GM18867 (cell line): ENCODE measurements at regions not wholly inside any gene's neighbourhood (a gene's known extent, or its start where the extent isn't known, plus 50 kb on each side); places are given as distances from the start of the nearest gene placed in this dataset.

ENCODE experiments used
- ATAC-seq: cut with Tn5 transposase; IDR thresholded peaks from one replicate; pipeline ENCODE4 v1.9.1; 2021; ENCODE audit warnings: mild to moderate bottlenecking, moderate library complexity; ENCODE audit not compliant: unreplicated experiment

DNA sequence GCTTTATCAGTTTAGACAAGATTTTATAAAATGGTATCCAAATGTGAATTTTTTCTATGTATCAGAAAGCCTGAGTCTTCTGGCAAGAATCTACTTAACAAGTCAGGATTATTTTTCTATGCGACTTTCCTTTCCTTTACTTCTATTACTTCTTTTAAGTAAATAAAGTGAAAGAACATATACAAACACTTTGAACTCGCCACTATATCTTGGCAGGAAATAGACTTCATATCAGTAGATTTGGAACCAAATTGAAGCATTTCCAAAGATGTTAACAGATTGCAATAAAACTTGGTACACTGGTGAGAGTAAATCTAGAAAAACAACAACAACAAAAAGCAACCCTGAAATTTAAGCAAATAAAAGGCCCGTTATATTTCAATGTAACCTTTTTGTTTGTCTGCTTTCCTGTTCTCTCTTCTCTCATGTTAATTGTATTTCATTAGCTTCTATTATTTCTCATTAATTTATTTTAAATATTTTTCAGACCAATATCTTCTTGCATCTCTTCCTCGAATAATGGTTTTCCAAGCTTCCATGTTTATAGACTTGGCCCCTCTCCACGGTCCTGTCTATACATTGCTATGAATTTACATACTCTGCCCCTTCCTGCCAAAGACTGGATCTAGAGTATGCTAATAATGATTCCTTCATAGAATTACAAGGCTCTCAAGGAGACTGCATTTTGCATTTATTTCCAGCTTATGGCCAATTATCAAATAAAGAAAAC, 843.6 kb downstream of the ADGRL2 start:
- no peak for ATAC-seq

DNA sequence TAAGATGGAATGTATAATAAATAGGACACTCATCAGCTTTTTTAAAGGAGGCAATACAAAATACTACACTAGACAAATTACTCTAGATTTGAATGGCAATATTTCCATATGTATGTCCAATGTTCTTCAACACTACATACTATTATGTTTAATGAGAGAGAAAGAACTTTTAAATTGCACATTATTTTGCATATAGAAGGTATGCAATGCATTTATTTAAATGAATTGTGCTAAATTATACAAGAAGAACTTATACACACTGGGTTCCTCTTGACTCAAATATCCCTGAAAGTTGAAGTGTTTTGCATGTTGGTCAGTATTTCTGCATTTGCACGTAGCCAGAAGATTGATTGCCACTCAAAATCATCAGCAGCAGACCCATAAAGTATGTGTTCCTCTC, 839.6 kb downstream of the ADGRL2 start:
- no peak for ATAC-seq

DNA sequence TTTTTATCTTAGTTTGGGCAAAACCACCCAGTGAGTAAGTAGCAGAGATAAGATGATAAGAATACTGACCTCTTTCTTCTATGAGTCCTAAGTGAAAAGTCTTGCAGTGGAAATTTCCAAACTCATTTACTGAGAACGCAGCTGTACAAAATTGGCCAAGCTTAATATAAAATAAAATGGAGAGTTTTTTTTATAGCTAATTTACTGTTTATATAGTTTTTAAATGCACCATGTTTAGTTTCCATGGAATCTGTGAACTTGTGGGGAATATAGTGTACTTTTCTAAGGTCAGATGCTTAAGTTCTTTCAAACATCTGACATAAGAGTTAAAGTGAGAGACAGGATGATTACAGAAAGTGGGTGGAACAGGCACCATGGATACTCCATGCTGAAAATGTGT, 833.5 kb downstream of the ADGRL2 start:
- ATAC-seq = no peak

DNA sequence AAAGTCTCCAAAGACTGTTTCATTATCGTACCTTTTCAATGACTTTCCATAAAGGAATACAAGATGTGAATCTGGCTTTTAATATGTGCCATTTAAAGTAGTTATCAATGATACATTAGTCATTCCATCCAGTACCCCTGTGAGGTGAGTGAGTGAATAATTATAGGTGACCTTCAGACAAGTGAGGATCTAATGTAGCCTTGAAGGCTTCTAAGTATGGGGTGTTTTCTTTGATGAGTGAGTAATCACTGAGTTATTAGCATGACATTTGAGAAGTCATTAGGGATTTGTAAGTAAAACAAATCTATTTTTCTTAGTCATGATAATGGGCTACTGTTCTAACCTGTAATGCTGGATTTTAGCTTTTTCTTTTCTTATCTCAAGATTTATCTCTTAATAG, 831.4 kb downstream of the ADGRL2 start:
- no peak for ATAC-seq

DNA sequence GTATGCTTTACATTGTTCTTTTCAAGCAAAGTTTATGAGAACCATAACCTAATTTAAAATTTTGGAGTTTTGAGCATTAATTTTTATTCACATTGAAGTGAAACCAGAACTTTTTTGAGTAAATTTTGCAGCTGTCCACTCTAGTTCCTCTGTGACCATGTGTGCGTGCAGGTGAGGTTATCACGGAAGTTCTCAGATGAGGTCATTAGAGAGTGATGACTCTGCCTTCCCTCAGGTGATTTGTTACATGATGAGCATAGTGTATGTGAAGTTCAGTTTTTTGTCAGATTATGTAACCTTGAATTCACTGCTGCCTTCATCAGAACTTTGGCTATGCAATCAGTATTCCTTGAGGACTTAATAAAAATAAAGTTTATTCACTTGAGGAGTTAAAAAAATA, 828.2 kb downstream of the ADGRL2 start:
- ATAC-seq = no peak

DNA sequence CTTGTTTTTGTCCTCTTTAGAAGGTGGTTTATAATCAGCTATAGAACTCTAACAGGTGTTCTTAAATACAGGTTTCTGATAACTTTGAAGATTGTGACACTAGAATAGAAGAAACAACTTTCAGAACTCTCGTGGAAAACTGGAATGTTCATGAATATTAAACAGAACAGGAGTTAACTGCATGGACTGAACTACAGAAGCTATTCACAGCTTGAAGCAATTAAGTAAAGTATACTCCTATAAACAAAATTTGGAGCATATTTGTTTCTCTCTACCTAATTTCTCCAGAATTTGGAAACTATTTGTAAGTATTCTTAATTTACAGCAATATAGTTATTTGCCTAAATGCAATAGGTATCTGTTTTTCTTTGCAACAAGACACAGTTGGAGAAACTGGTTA, 824.8 kb downstream of the ADGRL2 start:
- ATAC-seq = no peak

DNA sequence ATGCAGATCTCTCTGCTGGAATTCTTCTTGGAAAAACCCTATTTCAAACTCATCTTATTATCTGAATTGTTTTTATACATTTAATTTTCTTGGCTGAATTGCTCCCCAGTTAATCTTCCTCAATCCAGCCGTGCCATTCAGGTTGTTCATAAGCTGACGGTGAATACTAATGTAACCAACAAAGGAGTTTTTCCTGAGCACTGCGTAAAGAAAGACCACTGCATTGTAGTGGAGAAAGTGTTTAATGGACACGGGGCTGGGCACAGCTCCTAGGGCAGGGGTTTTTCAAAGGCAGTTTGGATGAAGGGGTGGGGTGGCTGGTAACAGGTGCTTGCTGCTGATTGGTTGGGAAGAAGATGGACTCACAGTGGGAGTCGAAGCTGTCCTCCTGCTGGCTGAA, 820.3 kb downstream of the ADGRL2 start:
- ATAC-seq = no peak

DNA sequence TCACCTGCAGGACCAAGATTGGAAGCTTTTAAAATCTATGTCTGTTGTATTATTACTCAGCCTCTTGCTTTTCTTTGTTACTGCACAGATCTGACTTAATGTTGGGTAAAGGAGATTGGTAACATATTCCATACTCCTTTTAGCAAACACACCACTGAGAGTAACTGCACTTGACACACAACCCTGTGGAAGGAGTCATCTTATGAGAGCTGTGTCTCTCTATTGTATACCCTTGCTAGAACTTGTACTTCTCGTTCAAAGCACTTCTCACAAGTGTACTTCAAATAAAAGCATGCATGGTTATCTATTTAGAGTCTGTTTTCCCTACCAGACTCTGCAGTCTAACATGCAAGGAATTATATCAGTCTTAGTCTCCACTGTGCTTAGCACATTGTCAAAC, 813.4 kb downstream of the ADGRL2 start:
- ATAC-seq = no peak

DNA sequence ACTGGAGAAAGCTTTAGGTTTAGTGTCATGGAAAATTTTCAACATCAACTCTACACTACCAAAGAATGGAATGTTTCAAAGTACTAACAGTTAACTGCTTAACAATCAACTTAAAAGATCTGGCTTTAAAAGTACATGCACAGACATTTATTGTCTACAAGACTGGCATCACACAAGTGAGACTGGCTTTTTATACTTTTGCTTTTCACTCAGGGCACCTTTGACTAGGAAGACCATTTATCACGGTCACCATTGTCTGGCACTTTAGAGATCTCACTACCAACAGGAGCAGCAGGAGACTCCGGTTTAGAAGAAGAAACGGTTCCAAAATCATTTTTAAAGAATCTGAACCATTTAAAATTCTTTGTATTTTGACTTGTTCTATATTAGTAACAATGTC, 812.3 kb downstream of the ADGRL2 start:
- ATAC-seq = no peak

DNA sequence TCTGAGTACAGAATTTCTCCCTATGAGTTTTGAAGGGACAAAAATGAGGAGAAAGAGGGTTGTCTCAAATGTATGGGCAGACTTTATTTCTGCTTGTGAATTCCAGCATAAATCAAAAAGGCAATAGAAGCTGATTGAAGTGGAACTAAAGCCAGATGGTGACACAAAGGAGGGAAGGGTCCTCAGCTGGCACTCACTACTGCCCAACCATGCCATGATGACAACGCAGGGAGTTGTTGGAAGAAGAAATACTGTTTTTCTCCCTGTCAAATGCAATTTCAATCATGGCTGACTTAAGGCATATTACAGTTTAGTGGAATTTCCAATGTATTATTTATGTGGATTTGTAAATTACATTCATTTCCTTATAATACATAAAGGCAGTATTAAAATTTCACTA, 805.8 kb downstream of the ADGRL2 start:
- no peak for ATAC-seq

DNA sequence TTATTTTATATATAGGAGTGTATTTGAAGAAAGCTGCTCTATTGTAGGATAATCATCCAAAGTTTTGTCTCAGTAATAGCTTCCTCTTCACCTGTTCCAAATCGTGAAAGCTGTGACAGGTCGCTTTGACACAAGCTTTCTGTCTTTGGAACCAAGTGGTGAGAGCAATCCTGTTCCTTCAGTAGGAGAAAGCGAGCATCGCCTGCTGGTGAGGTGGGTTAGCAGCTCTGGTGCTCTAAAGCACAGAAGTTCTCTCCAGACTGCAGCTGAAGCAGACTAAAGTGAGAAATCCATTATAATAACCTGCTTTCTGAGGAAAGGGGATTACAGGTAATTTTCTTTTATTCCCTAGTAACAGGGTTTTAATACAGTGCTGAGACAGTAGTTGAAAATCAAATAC, 803.8 kb downstream of the ADGRL2 start:
- ATAC-seq = no peak

DNA sequence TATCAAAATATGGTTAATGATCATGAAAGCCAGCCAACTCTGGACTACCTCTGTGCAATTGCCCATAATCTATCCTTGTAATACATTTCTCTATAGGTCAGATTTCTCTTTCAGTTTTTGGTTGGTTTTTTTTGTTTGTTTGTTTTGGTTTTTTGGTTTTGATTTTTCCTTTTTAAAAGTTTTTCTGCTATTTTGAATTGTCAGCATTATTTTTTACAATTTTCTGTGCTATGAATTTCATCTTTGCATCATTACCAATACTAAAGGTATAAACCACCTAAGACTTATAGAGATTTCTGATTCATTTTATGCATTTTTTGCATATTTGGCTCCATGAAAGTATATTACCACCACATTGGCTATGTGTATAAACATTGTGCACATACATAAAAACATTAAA, 799.6 kb downstream of the ADGRL2 start:
- ATAC-seq = no peak

DNA sequence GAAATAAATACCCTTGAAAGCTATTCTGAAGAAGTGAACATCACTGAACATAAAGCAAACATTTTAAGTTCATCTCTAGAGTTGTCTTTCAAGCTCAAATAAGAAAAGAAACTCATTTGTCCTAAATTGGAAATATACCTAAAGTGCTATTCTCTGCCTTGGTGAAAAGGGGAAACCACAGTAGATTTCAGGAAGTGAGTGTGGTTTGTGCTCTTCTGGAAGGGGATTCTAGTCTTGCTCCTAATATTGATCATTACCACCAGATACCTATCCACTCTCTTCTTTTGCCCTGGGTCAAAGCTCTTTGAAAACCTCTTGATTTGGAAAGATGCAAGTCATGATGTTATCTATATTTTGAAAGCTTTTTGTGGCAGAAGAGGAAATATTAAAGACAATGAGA, 798.1 kb downstream of the ADGRL2 start:
- no peak for ATAC-seq

DNA sequence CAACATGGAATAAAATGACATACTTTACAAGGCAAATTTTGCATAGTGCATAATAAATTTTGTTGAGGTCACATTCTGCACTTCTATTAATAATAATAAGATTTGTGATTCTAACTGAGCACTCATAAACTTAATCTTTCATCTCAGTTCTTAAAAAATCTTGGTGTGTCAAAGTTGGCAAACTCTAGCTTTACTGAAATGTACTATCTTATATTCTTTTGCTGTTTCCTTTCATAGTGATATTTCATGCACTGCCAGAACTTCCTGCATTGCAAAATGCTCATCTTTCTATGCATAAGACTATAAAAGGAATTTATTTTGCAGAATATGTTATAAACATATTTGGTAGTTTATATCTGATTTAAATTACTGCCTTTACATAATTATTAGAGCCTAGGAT, 797.6 kb downstream of the ADGRL2 start:
- no peak for ATAC-seq

DNA sequence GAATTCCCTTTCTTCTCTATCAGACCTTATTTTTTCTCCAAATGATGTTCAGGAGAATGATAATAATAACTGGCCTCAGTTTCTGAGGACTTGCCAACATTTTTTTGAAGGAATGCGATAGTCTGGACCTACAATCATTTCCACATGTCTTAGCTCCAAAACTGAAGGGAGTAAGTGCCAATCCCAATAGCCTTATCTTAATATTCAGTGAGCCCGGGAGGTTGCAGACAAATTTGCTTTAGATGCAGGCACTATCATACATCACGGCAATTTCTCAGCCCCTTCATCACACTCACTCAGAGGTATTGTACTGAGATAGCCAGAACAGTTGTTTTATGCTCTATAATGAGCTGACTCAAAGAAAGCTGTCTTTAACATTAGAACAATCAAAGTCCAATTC, 796.9 kb downstream of the ADGRL2 start:
- ATAC-seq = no peak

DNA sequence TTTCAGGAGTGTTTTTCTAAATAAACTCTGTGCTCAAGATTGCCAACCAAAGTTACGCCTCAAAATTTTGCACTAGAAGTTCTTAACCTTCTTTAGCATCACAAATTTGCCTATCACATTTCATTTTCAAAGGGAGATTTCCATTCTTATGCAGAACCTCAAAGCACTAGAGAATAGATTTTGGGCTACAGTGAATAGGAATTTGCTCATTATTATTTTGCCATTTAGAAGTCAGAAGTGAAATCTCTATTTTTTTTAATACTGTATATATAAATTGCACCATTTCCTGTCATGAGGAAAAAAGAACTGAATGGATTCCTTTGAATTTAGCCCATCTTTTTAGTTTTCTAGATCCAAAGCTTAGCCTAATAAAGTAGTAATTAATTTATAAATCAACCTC, 796.4 kb downstream of the ADGRL2 start:
- ATAC-seq = no peak

DNA sequence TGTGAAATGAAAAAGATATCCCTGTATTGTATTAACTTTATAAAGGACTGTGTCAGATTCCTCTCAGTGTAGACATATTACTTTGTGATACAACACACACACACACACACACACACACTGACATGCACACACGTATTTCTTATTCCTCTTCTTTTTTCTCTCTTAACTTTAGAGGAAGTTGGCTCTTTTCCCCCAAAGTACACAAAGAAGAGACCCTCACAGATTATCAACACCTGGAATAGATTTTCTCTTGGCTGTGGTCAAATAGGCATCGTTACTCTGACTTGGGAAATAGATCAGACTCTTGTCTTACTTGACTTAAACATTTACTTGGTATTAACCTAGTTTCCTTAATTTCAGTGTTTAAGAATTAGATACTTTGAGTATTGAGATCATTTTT, 792.8 kb downstream of the ADGRL2 start:
- no peak for ATAC-seq

DNA sequence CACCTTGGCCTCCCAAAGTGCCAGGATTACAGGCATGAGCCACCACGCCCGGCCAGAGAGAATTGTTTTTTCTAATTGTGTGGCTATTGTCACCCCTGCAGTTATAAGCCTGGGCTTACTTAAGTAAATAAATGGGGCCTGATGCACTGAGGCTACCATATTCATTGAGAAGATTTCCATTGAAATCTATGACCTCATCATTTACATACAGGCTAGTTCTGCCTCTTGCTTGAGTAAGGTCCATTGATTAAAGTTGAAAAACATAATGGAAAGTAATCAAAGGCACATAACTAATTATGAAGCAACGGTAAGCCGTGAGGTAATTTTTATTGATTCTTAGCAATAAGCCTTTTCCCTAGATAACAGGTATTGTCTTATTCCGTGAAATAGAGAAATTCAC, 788.9 kb downstream of the ADGRL2 start:
- ATAC-seq = no peak

DNA sequence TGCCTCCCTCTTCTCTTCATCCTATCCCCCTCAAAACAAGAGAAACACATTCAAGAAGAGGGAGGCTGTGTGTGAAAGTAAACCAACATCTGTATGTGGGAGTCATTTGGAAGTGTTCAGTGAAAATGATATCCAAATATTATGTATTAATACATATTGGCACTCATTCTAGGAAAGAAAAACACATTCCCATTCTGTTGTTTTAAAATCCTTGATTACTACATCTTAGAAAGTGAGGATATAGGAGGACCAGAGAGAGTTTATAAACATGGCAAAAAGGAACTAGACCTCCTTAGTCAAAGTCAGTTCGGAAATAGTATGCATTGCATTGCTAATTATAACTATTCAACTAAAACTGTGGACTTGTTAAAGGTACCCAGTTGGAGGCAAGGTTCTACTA, 786.6 kb downstream of the ADGRL2 start:
- no peak for ATAC-seq

DNA sequence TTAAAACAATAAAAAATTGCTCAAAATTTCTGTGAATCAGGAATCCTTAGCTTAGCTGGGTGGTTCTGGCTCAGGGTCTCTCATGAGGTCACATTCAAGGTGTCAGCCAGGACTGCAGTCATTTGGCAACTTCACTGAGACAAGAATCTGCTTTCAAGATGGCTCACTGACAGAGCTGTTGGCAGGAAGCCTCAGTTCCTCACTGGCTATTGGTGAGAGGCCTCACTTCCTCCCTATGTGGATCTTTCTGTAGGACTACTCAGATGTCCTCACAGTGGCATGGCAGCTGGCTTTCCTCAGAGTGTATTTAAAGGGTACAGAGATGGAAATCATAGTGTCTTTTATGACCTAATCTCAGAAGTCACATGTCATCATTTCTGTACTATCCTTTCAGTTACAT, 785.7 kb downstream of the ADGRL2 start:
- ATAC-seq = peak; percentile 74

DNA sequence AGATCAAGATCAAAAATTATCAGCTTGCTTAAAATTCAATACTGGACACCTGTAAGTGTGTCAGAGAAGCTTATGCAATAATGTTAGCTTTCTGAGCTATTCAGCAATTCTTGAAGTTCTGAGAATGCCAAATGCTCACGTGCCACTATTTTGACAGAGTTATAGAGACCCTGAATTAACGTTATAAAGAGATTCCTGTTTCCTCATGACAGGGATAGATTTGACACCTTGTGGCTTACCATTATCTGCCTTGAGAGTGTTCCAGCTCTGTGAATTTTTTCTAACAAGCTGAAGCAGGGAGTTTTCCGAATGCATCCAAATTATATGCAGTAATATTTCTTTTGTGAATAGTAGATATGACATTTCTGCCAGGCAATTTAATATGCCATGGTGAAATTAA, 781.6 kb downstream of the ADGRL2 start:
- no peak for ATAC-seq

DNA sequence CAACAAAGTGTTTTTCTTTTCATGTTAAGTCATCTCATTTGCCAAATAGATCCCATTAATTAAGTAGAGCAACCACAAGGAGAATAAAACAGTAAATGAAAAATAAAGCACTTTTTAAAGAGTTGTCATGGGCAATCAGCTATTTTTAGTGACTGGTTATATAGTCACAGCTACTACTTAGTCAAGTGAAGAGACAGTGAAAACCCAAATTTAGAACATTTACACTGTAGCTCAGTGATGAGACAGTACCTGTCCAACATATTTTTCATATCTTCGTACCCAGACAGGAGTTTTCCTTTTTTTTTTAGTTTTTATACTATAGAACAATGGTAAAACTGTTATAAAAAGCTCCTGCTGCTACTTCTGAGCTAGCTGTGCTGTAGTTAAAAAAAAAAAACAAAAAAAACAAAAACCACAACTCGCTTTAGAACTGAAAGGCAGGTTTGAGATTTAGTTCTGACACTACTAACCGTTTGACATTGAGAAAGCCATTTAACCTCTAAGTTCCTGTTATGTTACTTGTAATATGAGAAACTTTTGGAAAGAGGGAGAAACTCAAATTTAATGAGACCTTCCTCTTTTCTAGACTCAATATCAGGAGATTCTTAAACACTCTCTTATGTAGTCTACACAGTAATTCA, 777.5 kb downstream of the ADGRL2 start:
- peak; percentile 65 for ATAC-seq

DNA sequence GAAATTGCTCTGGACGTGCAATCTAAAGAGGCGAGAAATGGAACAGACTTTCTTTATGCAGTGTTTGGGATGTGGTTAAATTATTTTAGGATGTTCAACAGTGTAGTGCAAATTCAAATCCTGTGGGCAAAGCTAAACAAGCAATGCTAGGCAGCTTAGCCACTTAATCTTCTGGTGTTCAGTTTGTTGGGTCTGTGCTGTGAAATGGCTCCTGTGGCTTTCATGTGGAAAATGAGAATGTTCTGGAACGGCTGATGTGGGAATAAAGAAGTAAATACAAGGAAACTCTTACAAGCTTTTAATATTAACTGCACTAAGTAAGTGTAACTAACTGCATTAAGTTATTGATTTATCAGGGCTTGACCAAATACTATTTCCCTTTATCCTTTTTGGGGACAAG, 766.6 kb downstream of the ADGRL2 start:
- peak; percentile 49 for ATAC-seq
